ENCODE measurements at regions not wholly inside any gene's neighbourhood (a gene's known extent, or its start where the extent isn't known, plus 50 kb on each side); places are given as distances from the start of the nearest gene placed in this dataset.

GRCh38 chr17:77481476-77482374, 341.0 kb downstream of the SEC14L1 start:
- no peak for DNase-seq
- TF ChIP-seq CTCF (IDR thresholded peaks at IDR 0.05; ENCODE audit: borderline replicate concordance), result no peak
- H3K9me3 ChIP-seq (replicated peaks), result no peaks in the 10 kb centered on the region
- no peaks in the 10 kb centered on the region for H3K27me3 ChIP-seq (ENCODE audit: low read depth)
- no peak overlapping the region for H3K27ac ChIP-seq (replicated peaks)
- peaks cover 52% of the 10 kb centered on the region for H3K4me1 ChIP-seq
- no peak overlapping the region for H3K4me3 ChIP-seq
- intact Hi-C loops (cut with micrococcal nuclease), result no loop called here
- peaks cover 21% of the 10 kb centered on the region for H3K36me3 ChIP-seq

GRCh38 chr17:77482375-77483127, 341.8 kb downstream of the SEC14L1 start:
- no peak for TF ChIP-seq CTCF (IDR thresholded peaks at IDR 0.05; ENCODE audit: borderline replicate concordance)
- DNase-seq, result no peak
- Histone ChIP-seq H3K36me3 (peaks cover 21% of the 10 kb centered on the region), H3K4me3 (no peak overlapping the region), H3K9me3 (replicated peaks) (no peaks in the 10 kb centered on the region), H3K4me1 (peaks cover 44% of the 10 kb centered on the region), H3K27ac (replicated peaks) (no peak overlapping the region), H3K27me3 (ENCODE audit: low read depth) (no peaks in the 10 kb centered on the region)
- intact Hi-C loops (cut with micrococcal nuclease), result no loop called here

GRCh38 chr17:77483128-77483598, 342.4 kb downstream of the SEC14L1 start:
- H3K27me3 ChIP-seq (ENCODE audit: low read depth), result no peaks in the 10 kb centered on the region
- H3K9me3 ChIP-seq (replicated peaks), result no peaks in the 10 kb centered on the region
- no peak for DNase-seq
- TF ChIP-seq CTCF (IDR thresholded peaks at IDR 0.05; ENCODE audit: borderline replicate concordance), result no peak
- peaks cover 26% of the 10 kb centered on the region for H3K36me3 ChIP-seq
- intact Hi-C loops (cut with micrococcal nuclease), result no loop called here
- no peak overlapping the region for H3K4me3 ChIP-seq
- H3K27ac ChIP-seq (replicated peaks), result no peak overlapping the region
- peaks cover 38% of the 10 kb centered on the region for H3K4me1 ChIP-seq

GRCh38 chr17:77484111-77484510, 343.3 kb downstream of the SEC14L1 start:
- Histone ChIP-seq H3K27me3 (ENCODE audit: low read depth) (no peaks in the 10 kb centered on the region), H3K27ac (replicated peaks) (no peak overlapping the region), H3K4me3 (no peak overlapping the region), H3K9me3 (replicated peaks) (no peaks in the 10 kb centered on the region), H3K36me3 (peaks cover 36% of the 10 kb centered on the region), H3K4me1 (peaks cover 36% of the 10 kb centered on the region)
- DNase-seq, result no peak
- intact Hi-C loops (cut with micrococcal nuclease), result no loop called here
- TF ChIP-seq CTCF (IDR thresholded peaks at IDR 0.05; ENCODE audit: borderline replicate concordance), result no peak

GRCh38 chr17:77485089-77485833, 344.5 kb downstream of the SEC14L1 start:
- peaks cover 39% of the 10 kb centered on the region for H3K36me3 ChIP-seq
- H3K27ac ChIP-seq (replicated peaks), result no peak overlapping the region
- intact Hi-C loops (cut with micrococcal nuclease), result no loop called here

More at GRCh38 chr17:77485089-77485833, 344.5 kb downstream of the SEC14L1 start:
- TF ChIP-seq CTCF (IDR thresholded peaks at IDR 0.05; ENCODE audit: borderline replicate concordance), result no peak
- peaks cover 36% of the 10 kb centered on the region for H3K4me1 ChIP-seq
- no peak for DNase-seq
- no peak overlapping the region for H3K4me3 ChIP-seq
- no peaks in the 10 kb centered on the region for H3K27me3 ChIP-seq (ENCODE audit: low read depth)
- H3K9me3 ChIP-seq (replicated peaks), result no peaks in the 10 kb centered on the region

Measured in left ventricle myocardium inferior (tissue), 1 donor.